DND-41 (cell line): ENCODE measurements at regions not wholly inside any gene's neighbourhood (a gene's known extent, or its start where the extent isn't known, plus 50 kb on each side); places are given as distances from the start of the nearest gene placed in this dataset.

ENCODE experiments used
- ATAC-seq: fragments of 200-7000 bp; cut with Tn5 transposase; 3 replicates; pipeline ENCODE4 v1.9.1; 2021; ENCODE audit warnings: low read depth; ENCODE audit not compliant: insufficient read depth
- DNase-seq: peaks from one replicate; pipeline ENCODE4 v3.0.0-alpha.2; 2020
- H2AFZ ChIP-seq: 2 replicates; pipeline ENCODE4 v1.6.0; 2012; ENCODE audit warnings: low read depth, low read length
- H3K27ac ChIP-seq: 2 replicates; pipeline ENCODE4 v1.5.1; 2012; ENCODE audit warnings: low read length, inconsistent platforms
- H3K27me3 ChIP-seq: fragments of 200-600 bp; sonication (generic); 2 replicates; pipeline ENCODE4 v1.6.0; 2012; ENCODE audit warnings: low read length, mild to moderate bottlenecking, inconsistent platforms; ENCODE audit not compliant: insufficient read depth, poor library complexity
- H3K36me3 ChIP-seq: 2 replicates; pipeline ENCODE4 v1.5.1; 2012; ENCODE audit warnings: low read length, inconsistent platforms; ENCODE audit not compliant: insufficient read depth
- H3K4me1 ChIP-seq: 2 replicates; pipeline ENCODE4 v1.5.1; 2012; ENCODE audit warnings: mild to moderate bottlenecking, low read length; ENCODE audit not compliant: insufficient read depth
- H3K4me2 ChIP-seq: 2 replicates; pipeline ENCODE4 v1.6.0; 2012; ENCODE audit warnings: mild to moderate bottlenecking, moderate library complexity, low read length, inconsistent platforms; ENCODE audit not compliant: insufficient read depth
- H3K4me3 ChIP-seq, 2 experiments: fragments of 200-600 bp in 1 of 2; shearing (Covaris generic) in 1 of 2; 2 replicates each; pipeline ENCODE4 v1.5.1; 2012 to 2016; ENCODE audit warnings: inconsistent platforms in 2 of 2, low read length in 2 of 2, mild to moderate bottlenecking in 2 of 2, low read depth in 1 of 2, moderate library complexity in 1 of 2
- H3K79me2 ChIP-seq: 2 replicates; pipeline ENCODE4 v1.6.0; 2012; ENCODE audit warnings: low read length, inconsistent platforms; ENCODE audit not compliant: insufficient read depth
- H3K9ac ChIP-seq: 2 replicates; pipeline ENCODE4 v1.6.0; 2012; ENCODE audit warnings: low read depth, mild to moderate bottlenecking, inconsistent platforms, low read length, moderate library complexity
- H3K9me3 ChIP-seq: 2 replicates; pipeline ENCODE4 v1.5.1; 2012; ENCODE audit warnings: low read length, moderate library complexity, mild to moderate bottlenecking, inconsistent platforms; ENCODE audit not compliant: insufficient read depth, severe bottlenecking
- H4K20me1 ChIP-seq: 2 replicates; pipeline ENCODE4 v1.6.0; 2012; ENCODE audit warnings: low read length; ENCODE audit not compliant: insufficient read depth
- EZH2 ChIP-seq: IDR thresholded peaks from 3 replicates; pipeline ENCODE4 v1.6.1; 2012; ENCODE audit warnings: borderline replicate concordance, low read depth, mild to moderate bottlenecking, moderate library complexity, low read length, inconsistent platforms; ENCODE audit not compliant: severe bottlenecking
- TF ChIP-seq, protein P1 (sequence below): IDR thresholded peaks from 2 replicates; pipeline ENCODE4 v1.5.1; 2012; ENCODE audit warnings: borderline replicate concordance, low read length, moderate library complexity, mild to moderate bottlenecking; ENCODE audit not compliant: poor library complexity, severe bottlenecking; ENCODE audit errors: extremely low read depth

DNA sequence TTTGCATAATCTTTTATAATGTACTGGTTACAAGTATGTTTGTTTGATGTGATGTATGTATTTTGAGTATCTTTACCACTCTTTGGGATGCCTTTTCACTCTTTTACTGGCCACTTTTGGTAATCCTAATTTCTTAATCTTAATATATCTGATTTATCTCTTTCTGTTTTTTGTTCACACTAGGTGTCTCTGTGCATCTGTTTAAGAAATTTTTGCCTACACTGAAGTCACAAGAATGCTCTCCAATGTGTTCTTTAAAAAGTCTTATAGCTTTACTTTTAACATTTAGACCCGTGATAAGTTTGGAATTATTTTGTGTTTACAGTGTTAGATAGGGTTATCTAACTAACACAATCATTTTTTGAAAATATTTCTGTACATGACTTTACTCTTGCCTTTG lies 659.1 kb downstream of the SI start:
- no peak overlapping the region for H3K9ac ChIP-seq
- H3K27me3 ChIP-seq = no peaks in the 10 kb centered on the region
- ATAC-seq = no peak
- no peaks in the 10 kb centered on the region for H3K9me3 ChIP-seq
- no peak for DNase-seq
- H3K4me2 ChIP-seq = no peak overlapping the region
- H3K27ac ChIP-seq = no peak overlapping the region
- no peak overlapping the region for H3K4me3 ChIP-seq
- no peaks in the 10 kb centered on the region for H4K20me1 ChIP-seq
- TF ChIP-seq, protein P1, sequence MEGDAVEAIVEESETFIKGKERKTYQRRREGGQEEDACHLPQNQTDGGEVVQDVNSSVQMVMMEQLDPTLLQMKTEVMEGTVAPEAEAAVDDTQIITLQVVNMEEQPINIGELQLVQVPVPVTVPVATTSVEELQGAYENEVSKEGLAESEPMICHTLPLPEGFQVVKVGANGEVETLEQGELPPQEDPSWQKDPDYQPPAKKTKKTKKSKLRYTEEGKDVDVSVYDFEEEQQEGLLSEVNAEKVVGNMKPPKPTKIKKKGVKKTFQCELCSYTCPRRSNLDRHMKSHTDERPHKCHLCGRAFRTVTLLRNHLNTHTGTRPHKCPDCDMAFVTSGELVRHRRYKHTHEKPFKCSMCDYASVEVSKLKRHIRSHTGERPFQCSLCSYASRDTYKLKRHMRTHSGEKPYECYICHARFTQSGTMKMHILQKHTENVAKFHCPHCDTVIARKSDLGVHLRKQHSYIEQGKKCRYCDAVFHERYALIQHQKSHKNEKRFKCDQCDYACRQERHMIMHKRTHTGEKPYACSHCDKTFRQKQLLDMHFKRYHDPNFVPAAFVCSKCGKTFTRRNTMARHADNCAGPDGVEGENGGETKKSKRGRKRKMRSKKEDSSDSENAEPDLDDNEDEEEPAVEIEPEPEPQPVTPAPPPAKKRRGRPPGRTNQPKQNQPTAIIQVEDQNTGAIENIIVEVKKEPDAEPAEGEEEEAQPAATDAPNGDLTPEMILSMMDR = no peak
- TF ChIP-seq EZH2 = no peak
- H3K4me1 ChIP-seq = no peaks in the 10 kb centered on the region
- H3K79me2 ChIP-seq = no peaks in the 10 kb centered on the region
- no peaks in the 10 kb centered on the region for H3K36me3 ChIP-seq
- H2AFZ ChIP-seq = no peak overlapping the region

DNA sequence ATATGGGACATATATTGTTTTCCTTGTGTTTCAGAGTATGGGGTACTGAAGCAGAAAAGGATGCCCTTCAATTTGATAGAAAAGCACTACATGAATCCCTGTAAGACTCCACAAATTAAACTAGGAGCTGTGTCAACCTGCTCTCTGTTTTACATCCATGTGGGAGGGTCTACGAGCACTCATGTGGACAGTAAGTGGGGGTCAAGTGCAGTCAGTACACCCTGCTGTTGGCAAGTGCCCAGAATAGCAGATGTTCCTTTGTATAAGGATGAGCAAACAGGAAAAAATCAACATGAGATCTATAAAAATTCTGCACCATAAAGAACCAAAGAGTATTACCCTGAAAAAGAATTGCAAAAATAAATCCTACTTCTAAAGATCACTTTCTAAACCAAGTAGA lies 659.9 kb downstream of the SI start:
- Histone ChIP-seq H3K9me3 (no peaks in the 10 kb centered on the region), H3K79me2 (no peaks in the 10 kb centered on the region), H3K27ac (no peak overlapping the region), H3K4me3 (no peak overlapping the region), H3K9ac (no peak overlapping the region), H3K27me3 (no peaks in the 10 kb centered on the region), H2AFZ (no peak overlapping the region), H4K20me1 (no peaks in the 10 kb centered on the region), H3K36me3 (no peaks in the 10 kb centered on the region), H3K4me1 (no peaks in the 10 kb centered on the region), H3K4me2 (no peak overlapping the region)
- TF ChIP-seq, protein P1 = no peak
- no peak for TF ChIP-seq EZH2
- DNase-seq (no peak), ATAC-seq (no peak)

DNA sequence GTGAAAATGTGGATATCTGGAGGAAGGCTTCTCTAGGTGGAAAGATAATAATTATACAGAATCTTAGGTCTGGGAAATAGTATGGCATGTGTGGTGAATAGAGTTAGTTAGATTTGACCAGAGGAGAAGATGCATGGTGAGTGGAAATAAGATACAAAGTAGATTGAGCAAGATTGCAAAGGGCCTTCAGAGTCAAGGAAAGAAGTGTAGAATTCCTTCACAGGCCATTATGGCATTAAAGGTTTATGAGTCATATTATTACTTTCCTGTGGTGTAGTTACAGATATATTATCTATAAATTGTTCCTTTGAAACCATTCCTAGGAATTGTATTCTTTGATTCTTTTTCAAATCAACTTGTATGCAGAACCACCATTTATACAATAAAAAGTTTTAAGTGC lies 660.3 kb downstream of the SI start:
- no peak overlapping the region for H3K9ac ChIP-seq
- DNase-seq (no peak), ATAC-seq (no peak)
- H3K9me3 ChIP-seq = no peaks in the 10 kb centered on the region
- H3K36me3 ChIP-seq = no peaks in the 10 kb centered on the region
- no peak overlapping the region for H3K4me2 ChIP-seq
- no peaks in the 10 kb centered on the region for H4K20me1 ChIP-seq
- TF ChIP-seq EZH2 = no peak
- TF ChIP-seq, protein P1 = no peak
- no peak overlapping the region for H3K27ac ChIP-seq
- no peak overlapping the region for H3K4me3 ChIP-seq
- no peaks in the 10 kb centered on the region for H3K27me3 ChIP-seq
- no peaks in the 10 kb centered on the region for H3K79me2 ChIP-seq
- H3K4me1 ChIP-seq = no peaks in the 10 kb centered on the region
- no peak overlapping the region for H2AFZ ChIP-seq
